GM21515 (cell line): ENCODE measurements at regions not wholly inside any gene's neighbourhood (a gene's known extent, or its start where the extent isn't known, plus 50 kb on each side); places are given as distances from the start of the nearest gene placed in this dataset.

Source experiments
- ATAC-seq: cut with Tn5 transposase; IDR thresholded peaks from one replicate; pipeline ENCODE4 v1.9.1; 2021; ENCODE audit not compliant: unreplicated experiment

DNA sequence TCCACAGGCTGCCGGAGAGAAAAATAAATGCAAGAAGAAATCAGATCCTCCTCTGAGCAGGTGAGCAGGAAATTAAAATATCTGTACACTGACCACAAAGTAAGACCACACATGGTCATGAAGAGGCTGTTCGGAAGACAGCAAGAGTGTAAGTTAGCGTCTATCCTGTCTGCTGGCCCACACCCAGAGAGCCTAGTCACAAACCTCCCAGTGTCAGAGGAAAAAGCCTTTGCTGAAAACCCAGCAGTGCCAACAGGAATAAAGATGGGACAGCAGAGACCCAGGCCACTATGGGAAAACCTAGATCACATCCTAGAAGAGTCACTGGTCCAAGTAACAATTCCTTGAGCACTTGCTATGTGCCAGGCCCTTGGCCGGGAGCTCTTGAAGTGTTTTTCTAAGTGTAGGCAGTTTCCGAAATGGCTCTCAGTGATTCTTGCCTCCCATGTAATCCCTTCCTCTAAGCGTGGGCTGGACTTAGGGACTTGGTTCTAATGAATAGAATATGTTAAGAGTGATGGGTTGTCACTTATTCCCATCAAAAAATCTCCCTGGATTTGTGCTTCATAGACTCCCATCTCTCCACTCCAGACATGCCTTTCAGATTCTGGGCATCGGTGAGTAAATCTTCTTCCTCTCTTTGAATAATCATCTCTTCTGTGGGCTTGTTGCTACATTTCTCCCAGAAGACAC, 110.9 kb upstream of the PKDCC start:
- no peak for ATAC-seq

DNA sequence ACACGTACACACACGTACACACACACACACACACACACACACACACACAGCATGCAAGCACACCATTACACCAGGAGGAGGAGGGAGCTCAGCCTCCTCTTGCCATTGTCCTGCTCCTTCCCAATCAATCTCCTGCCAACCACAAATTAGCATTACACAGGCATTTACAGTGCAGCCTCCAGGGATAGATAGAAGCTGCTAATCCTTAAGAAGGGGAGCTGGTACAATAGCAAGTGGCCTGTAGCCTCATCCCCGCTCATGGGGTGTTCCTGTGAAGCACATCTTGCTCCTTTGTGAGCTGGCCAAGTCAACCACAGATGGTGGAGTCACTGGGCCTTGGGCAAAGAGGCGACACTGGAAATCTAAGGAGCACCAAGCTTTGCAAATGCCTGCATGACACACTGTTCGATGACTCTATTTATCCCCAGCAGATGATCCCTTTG, 110.3 kb upstream of the PKDCC start:
- ATAC-seq = no peak

DNA sequence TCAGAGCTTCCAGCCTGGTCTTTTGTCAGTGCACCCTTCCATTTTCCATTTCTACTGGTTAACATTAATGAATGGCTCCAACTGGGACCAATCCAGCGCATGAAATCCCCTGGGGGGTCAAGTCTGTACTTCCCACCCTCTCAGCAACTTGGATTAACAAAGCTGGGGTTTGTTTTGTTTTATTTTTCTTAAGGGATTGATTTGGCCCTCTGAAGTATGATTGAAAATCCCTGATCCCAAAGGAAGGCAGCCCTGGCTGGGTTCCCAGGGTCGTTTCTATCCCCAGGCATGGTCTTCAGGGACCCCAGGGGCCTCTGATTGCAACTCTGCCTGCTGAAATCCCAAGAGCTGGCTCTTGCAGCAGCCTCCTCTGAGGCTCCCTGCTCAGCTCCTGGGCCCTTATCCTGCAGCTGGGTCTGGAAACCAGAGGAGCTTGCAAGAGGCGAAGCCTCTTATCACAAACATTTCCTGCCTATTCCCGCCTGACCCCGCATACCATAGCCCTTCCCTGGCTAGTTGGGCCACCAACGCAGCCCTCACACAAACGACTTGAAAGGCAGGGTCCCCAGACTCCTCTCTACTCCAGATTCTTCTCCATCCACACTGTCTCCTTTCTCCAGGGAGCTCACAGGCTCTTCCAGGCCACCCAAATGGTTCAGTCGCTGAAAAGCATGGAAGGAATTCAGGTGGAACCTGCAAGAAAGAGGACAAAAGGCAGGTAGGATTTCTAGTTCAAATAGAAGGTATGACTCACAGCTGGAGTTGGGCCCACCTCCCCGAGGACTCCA, 109.7 kb upstream of the PKDCC start:
- no peak for ATAC-seq

DNA sequence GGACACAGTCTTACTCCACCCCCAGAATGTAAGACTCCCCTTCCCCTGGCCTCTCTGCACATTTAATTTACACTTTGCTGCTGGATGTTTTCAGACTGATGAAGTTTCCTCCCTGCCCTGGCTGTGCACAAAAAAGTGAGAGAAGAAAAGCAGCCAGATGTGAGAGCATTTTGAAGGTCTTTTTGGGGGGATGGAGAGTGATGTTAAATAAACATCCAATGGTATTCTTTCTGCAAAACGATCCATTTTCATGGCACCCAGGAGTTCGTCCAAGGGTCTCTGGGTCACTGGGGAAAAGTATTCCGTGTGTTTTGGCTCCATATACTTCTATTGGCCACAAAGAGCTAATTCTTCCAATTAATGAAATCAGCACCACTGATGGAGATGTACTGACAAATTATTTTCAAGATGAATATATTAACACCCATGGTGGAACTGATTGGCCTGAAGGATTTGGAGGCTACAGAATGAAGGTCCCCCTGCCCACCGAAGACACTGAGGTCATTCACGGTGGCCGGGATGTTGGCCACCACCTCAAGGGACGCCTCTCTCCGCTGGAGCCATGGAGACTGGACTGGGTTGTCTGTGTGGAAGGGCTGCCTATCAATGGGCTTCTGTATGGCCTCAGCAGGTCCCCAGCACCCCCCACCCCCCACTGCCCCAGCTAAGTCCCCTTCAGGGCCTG, 107.6 kb upstream of the PKDCC start:
- ATAC-seq = no peak

DNA sequence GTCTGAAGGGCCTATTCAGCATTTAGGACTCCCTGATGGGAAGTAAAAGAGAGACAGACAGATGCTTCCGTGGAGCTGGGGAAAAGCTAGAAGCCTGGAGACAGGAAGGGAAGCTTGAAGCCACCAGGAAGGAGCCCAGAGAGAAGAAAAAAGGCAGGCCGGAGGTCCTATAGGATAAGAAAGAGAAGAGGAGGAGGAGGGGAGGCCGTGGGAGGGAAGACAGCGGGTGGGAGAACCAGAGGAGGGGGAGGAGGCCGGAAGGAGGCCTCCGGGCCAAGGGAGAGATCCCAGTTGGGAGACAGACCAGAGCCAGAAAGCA, 107.1 kb upstream of the PKDCC start:
- ATAC-seq = no peak

DNA sequence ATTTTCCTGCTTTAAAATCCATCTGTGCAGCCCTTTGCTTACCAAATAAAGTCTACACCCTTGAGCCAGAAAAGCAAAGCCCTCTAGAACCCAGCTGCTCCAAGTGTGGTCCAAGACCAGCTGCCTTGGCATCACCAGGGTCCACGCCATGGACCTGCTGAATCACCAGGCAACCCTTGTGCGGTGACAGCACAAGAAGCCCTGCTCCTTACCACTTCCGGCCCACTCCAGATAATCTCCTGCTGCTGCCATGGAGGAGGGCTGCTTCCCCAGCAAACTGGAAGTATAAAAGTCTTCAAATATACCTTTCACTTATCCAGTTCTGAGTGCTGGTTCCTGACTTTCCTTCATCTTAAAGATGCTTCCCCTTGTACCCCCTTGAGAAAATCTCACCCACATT, 106.0 kb upstream of the PKDCC start:
- ATAC-seq = no peak

DNA sequence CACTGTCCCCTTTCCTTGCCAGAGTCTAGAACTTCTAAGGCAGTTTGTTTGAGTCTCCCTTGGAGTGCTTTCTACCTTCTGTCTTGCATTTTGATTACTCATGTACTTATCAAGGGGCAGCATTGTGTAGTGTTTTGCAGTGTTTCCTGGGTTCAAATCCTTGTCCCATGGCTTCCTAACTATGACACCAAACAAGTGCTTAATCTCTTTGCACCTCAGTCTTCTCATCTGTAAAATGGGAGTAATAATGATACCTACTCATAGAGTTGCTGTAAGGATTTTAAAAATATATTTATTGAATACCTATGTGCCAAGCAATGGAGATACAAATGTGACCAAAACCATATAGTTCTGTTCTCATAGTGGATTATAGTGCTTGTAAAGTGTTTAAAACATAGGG, 105.5 kb upstream of the PKDCC start:
- ATAC-seq = no peak

DNA sequence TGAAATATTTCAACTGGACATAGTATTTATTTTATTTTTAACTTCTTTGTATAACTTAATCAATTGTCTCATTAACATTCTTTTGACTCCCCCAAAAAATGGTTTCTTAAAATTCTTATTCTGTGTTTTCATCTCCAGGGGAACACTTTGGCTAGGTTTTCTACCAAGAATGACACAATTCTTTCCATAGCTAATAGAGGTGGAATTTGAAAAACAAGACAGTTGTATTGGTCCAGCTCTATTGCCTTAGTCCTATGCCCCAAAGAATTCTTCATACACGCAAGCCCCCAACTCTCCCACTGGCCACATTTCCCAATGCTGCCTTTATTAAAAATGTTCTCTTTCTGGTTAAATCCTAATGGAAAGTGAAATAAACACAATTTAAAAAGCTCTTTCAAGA, 104.7 kb upstream of the PKDCC start:
- no peak for ATAC-seq

DNA sequence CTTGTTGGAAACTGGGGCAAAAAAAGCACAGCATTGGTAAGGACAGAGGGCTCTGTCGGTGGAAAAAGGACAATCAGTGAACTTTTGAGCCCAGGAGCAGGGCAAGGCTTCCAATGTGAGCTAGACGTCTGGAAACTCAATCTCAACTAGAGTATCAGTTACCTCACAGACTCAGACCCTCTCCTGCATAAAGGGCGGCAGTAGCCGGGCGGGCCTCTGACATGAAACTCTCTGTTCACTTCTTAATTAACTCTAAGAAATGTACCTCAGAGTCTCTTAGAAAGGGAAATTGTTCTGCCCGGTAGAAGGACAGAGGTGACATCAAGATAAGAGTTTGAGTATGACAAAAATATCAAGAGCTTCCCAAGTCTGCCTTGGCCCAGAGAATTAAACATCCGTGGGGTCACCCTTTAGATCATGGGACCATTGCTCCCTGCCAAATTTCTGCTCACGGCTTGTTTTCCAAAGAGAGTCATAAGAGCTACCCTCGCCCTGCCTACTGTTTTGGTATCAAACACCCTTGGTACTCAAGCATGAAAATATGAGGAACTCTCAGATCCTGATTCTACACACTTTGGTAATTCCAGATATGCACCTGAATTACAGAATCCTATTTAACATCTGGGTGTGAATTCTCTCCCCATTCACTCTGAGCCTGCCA, 103.5 kb upstream of the PKDCC start:
- no peak for ATAC-seq

DNA sequence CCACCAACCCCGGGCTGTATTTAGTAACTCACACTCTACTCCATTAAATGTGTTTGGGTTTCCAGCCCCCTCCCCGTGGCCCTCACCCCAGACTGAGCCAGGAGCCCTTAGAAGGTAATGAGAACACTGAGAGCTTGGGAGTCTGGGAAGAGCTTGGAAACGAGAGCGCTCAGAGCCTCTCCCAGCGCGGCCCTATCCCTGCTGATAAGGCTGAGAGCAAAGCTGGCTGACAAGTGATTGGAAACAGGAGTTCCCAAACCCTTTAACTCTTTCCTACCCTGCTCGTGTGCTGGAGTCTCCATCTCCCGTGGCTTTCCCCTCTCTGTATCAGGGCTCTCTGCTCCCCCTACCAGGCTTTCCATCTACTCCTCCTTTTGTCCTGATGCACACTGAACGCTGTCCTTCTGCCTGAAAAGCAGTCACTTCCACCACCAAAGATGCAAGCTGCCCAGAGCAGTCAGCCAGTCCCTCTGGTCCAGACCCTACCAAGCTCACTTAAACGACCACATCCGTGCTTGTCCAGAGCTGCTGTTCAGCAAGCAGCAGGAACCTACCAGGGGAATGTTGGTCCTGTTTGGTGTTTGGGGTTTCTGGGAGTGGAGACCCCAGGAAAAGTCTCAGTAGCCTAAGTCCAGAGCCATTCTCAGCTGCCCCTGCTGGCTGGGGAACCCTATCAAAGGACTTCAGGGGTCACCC, 100.0 kb upstream of the PKDCC start:
- no peak for ATAC-seq

DNA sequence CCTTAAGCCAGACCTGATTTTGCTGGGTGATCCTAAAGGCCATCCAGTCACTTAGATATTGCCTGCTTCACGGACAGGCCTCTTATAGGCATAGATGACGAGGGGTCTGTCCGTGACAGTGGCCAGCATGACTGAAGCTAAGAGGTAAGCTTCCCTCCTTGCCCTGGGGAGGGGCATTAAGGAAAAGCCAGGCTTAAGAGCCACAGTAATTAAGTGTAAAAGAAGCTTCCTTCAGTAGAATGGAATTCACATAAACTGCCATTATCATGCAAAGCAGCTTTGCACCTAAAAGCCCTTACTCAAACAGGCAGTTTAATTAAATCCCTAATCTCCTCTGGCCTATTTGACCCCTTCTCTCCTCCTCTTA, 99.4 kb upstream of the PKDCC start:
- ATAC-seq = no peak

DNA sequence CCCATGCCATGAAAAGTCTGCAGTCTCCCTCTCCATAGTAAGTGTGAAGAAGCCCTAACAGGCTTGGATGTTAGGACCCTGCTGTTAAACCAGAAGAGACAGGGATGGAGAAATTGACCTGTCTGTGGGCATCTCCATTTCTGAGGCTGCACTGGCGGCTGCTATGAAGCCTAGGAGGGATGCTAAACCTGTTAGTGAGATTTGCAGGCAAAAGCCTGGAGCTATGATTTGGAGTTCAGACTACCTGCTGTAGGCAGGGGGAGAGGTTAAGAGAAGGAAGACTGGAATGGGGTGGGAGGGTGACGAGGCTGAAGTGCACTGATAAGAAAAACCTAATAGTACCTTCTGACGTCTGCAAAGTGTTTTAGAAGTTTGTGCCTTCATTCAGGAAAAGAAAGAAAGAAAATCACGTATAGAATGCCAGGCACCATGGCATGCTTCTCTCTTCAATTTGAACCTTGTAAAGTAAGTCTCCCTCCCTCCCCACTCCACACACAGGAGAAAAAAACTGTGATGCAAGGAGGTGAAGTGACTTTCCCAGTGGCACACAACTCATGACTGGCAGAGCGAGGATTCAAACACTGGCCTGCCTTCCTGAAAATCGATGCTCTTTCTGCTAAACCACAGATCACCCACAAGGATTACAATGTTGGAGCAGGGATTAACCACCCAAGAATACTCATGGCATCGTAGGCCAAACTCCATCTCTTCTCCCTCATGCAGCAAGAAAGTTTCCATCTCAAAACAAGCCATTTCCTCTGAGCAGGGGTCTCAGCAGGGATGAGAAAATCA, 98.5 kb upstream of the PKDCC start:
- ATAC-seq = no peak

DNA sequence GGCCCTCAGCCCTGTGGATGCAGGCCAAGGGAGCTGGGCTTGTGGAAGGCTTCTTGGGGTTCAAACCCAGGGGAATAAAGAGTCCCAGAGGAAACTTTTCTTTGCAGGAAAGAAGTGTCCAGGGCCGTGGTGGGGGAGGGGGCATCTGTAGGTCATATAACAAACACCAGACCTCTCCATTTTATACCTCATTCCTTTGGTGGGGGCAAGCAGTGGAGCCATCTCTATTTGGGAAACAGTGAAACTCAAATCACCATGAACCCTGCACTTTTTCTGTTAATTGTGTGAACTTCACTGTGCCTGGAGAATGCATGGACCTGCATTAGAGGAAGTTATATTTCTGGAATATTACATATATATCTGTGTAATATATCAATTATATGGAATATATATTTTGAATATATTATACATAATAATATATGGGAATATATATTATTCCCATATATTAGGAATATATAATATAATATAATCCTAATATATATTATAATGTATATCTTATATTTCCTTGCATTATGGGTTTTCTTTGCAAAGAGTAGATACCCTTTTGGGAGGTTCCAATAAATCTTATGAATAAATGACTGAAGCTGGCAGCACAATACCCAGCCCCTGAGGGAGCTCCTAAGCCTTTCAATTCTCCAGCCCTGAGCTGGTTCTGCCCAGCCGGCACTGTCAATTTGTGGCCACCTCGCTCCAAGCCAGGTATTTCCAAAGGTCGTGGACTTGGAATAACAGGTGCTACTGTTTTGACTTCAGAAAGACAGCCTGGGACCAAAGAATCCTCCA, 97.7 kb upstream of the PKDCC start:
- ATAC-seq = no peak

DNA sequence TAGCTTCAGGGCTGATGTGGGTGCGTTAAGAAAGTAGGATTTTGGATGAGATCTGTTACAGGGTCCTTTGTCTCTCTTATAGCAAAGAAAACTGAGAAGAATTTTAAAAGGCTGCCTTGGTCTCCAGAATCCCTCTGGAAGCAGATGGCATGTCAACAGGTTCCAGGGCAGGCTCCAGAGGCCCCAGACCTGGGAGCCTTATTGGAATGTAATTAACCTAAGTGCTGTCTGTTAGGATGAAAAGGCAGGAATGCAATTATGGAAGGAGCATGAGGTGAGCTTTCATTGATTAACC, 97.2 kb upstream of the PKDCC start:
- no peak for ATAC-seq

DNA sequence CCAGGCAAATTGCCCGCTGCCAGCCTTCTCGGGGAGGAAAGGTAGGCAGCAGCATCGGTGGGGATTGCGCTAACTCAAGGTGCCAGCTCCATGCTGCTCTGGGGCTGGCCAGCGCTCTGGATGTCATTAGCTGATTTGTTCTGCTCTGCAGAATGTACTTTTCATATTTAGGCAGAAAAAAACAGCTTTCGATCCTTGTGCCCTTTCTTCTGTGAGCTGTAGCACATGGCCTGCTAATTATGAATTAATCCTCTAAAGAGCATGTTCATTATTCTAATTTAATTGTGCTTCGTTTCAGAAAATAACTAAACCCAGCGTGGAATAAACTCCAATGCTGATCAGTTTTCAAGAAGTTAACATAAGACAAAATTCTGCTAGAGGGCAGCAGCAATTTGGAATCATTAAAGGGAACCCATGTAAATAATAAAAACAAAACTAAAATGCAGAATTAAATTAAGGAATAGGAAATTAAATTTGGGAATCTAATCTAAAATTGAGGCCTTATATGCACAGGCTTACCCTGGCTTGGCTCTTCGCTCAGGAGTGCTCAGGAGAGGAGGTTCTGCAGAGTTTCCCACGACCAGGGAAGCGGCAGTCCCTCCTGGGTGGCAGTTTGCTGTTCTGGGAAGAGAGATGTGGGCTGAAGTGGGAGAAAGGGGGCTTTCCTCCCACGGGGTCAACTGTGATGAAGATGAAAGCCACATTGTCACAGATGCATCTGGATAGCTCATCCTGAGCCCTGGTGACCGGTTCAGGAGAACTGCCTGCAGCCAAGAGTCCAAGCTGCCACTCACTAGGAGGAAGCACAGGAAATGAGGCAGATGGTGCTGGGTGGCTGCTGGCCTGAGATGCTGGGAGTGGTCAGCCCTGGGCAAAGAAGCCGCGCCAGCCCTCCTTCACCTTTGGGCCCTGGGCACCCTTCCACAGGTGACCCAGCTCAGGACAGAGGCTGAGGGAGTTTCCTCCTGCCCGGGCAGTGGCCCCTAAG, 93.2 kb upstream of the PKDCC start:
- no peak for ATAC-seq

DNA sequence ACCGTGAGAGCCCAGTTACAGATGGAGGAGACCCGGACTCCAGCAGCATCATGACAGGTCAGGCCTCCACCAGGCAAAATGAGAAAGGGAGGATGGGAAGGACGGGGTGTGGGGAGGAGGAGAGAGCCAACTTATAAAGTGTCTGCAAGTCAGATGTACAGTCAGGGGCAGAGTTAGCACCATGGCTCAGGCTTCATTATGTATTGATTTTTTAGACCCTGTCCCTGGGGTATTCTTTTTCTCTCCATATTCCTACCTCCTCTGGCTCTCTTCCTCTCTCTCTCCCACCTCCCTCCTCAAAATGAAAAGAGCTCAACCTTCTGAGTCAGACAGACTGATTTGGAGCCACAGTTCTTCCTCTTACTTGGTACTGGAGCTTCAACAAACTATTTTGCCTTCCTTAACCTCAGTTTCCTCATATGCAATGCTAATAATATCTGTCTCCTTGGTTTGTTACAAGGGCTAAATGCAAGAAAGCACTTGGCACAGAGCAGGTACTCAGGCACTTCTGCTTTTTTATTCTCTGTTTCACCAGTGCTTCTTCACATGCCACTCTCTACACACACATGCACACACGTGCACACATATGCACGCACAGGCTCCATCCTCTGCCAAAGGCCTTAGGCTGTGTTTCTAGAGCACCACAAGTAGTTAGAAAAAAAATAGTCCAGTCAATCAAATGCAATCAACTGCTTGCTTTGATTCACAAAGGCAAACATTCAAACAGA, 92.3 kb upstream of the PKDCC start:
- peak; percentile 45 for ATAC-seq

DNA sequence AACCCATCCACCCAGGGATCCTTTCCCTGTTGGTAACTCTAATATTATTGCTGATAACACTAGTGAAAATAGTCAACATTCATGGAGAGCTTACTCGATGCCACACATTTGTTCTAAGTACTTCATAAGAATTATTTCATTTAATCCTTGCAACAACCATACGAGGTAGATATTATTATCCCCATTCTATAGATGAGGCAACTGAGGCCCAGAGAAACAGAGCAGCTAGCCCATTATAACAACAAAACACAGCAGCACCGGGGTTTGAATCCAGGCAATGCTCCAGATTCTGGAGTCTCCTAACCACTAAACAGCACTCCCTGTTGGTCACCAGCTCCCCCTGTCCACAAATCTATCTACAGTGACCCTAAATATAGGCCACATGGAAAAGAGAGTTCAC, 90.4 kb upstream of the PKDCC start:
- no peak for ATAC-seq

DNA sequence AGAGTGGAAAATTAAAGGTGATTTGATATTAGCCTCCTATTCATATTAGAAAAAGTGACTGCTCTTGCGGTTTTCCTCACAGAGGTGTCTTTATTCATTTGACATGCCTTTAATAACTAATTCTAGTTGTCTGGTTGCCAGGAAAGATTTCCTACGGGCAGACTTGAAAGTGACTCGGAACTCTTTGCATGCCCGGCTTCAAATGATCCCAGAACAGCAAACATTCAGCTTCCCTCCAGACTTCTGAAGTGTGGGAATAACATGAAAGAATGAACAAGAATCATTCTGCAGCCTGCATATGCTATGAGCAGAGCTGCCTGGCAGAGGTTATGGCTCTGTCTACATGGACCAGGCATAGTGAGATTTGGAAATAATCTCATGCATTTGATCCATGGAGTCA, 89.6 kb upstream of the PKDCC start:
- ATAC-seq = no peak
